ENCODE measurements at regions not wholly inside any gene's neighbourhood (a gene's known extent, or its start where the extent isn't known, plus 50 kb on each side); places are given as distances from the start of the nearest gene placed in this dataset.

GRCh38 chr12:59517522-59517921 lies 78.3 kb upstream of the SLC16A7 start:
- no peaks in the 10 kb centered on the region for H3K36me3 ChIP-seq (replicated peaks in 1 of 2)
- no peak for DNase-seq
- intact Hi-C loops (cut with DNase I), result no loop called here
- no peak overlapping the region for H3K4me3 ChIP-seq
- 83 to 96% (median 87%) methylated on average over 2 of the region's 2 CpGs for WGBS, 4 donors
- no peaks in the 10 kb centered on the region for H3K9me3 ChIP-seq (replicated peaks in 1 of 3)
- no peak overlapping the region for H3K27ac ChIP-seq
- no peaks in the 10 kb centered on the region for H3K27me3 ChIP-seq
- TF ChIP-seq POLR2A (IDR thresholded peaks at IDR 0.05), result no peak
- TF ChIP-seq, protein P1, sequence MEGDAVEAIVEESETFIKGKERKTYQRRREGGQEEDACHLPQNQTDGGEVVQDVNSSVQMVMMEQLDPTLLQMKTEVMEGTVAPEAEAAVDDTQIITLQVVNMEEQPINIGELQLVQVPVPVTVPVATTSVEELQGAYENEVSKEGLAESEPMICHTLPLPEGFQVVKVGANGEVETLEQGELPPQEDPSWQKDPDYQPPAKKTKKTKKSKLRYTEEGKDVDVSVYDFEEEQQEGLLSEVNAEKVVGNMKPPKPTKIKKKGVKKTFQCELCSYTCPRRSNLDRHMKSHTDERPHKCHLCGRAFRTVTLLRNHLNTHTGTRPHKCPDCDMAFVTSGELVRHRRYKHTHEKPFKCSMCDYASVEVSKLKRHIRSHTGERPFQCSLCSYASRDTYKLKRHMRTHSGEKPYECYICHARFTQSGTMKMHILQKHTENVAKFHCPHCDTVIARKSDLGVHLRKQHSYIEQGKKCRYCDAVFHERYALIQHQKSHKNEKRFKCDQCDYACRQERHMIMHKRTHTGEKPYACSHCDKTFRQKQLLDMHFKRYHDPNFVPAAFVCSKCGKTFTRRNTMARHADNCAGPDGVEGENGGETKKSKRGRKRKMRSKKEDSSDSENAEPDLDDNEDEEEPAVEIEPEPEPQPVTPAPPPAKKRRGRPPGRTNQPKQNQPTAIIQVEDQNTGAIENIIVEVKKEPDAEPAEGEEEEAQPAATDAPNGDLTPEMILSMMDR (IDR thresholded peaks at IDR 0.05), result no peak
- no peaks in the 10 kb centered on the region for H3K4me1 ChIP-seq (replicated peaks in 1 of 2)

GRCh38 chr12:59500915-59501314 lies 94.9 kb upstream of the SLC16A7 start:
- no peaks in the 10 kb centered on the region for H3K27me3 ChIP-seq
- intact Hi-C loops (cut with DNase I), result no loop called here
- no peaks in the 10 kb centered on the region for H3K36me3 ChIP-seq (replicated peaks in 1 of 2)
- no peaks in the 10 kb centered on the region for H3K4me1 ChIP-seq (replicated peaks in 1 of 2)
- no peak for DNase-seq
- 65 to 71% (median 68%) methylated on average over 1 of the region's 1 CpG for WGBS, 4 donors
- TF ChIP-seq, protein P1 (IDR thresholded peaks at IDR 0.05), result no peak
- no peak for TF ChIP-seq POLR2A (IDR thresholded peaks at IDR 0.05)
- no peaks in the 10 kb centered on the region for H3K9me3 ChIP-seq (replicated peaks in 1 of 3)
- H3K27ac ChIP-seq, result no peak overlapping the region
- H3K4me3 ChIP-seq, result no peak overlapping the region

GRCh38 chr12:59500335-59500734 lies 95.5 kb upstream of the SLC16A7 start:
- Histone ChIP-seq H3K4me1 (replicated peaks in 1 of 2) (no peaks in the 10 kb centered on the region), H3K27me3 (no peaks in the 10 kb centered on the region), H3K27ac (no peak overlapping the region), H3K36me3 (replicated peaks in 1 of 2) (no peaks in the 10 kb centered on the region), H3K4me3 (no peak overlapping the region), H3K9me3 (replicated peaks in 1 of 3) (no peaks in the 10 kb centered on the region)
- no peak for DNase-seq
- intact Hi-C loops (cut with DNase I), result no loop called here
- WGBS, 4 donors, result 87 to 92% (median 90%) methylated on average over 1 of the region's 1 CpG
- TF ChIP-seq, protein P1 (IDR thresholded peaks at IDR 0.05), result no peak
- no peak for TF ChIP-seq POLR2A (IDR thresholded peaks at IDR 0.05)

- TF ChIP-seq POLR2A (IDR thresholded peaks at IDR 0.05), result no peak
- TF ChIP-seq, protein P1 (IDR thresholded peaks at IDR 0.05), result no peak
- Histone ChIP-seq H3K27ac (no peak overlapping the region), H3K36me3 (replicated peaks in 1 of 2) (no peaks in the 10 kb centered on the region), H3K4me1 (replicated peaks in 1 of 2) (no peaks in the 10 kb centered on the region), H3K9me3 (replicated peaks in 1 of 3) (no peaks in the 10 kb centered on the region), H3K27me3 (no peaks in the 10 kb centered on the region), H3K4me3 (no peak overlapping the region)
- WGBS, 4 donors, result 62 to 93% (median 92%) methylated on average over 1 of the region's 1 CpG
- no peak for DNase-seq
- intact Hi-C loops (cut with DNase I), result no loop called here
These were observed 96.1 kb upstream of the SLC16A7 start for GRCh38 chr12:59499774-59500173.
